H9 (cell line): ENCODE measurements at regions not wholly inside any gene's neighbourhood (a gene's known extent, or its start where the extent isn't known, plus 50 kb on each side); places are given as distances from the start of the nearest gene placed in this dataset.

Experiments
- DNase-seq: peaks from one replicate; pipeline ENCODE4 v3.0.0-alpha.2; 2017
- H2AFZ ChIP-seq: one replicate; pipeline ENCODE4 v1.6.1; 2013; ENCODE audit warnings: mild to moderate bottlenecking, low read length, control low read depth, moderate library complexity
- H2AK5ac ChIP-seq: 2 replicates; pipeline ENCODE4 v1.6.1; 2013; ENCODE audit warnings: low read length, control low read depth, mixed read lengths; ENCODE audit not compliant: insufficient read length
- H2BK120ac ChIP-seq: one replicate; pipeline ENCODE4 v1.6.1; 2013; ENCODE audit warnings: low read depth, mild to moderate bottlenecking, low read length, control low read depth, inconsistent platforms; ENCODE audit not compliant: poor library complexity, severe bottlenecking
- H2BK12ac ChIP-seq: 2 replicates; pipeline ENCODE4 v1.6.1; 2013; ENCODE audit warnings: low read length, control low read depth, mixed read lengths, low read depth; ENCODE audit not compliant: insufficient read length
- H2BK15ac ChIP-seq: 2 replicates; pipeline ENCODE4 v1.6.1; 2013; ENCODE audit warnings: low read depth, low read length, control low read depth
- H2BK20ac ChIP-seq: one replicate; pipeline ENCODE4 v1.6.1; 2013; ENCODE audit warnings: low read depth, mild to moderate bottlenecking, low read length, control low read depth, inconsistent platforms; ENCODE audit not compliant: poor library complexity, severe bottlenecking
- H2BK5ac ChIP-seq: 2 replicates; pipeline ENCODE4 v1.6.1; 2013; ENCODE audit warnings: low read length, control low read depth, mixed read lengths; ENCODE audit not compliant: insufficient read length
- H3K14ac ChIP-seq: 2 replicates; pipeline ENCODE4 v1.6.1; 2013; ENCODE audit warnings: low read length, control low read depth; ENCODE audit not compliant: insufficient read depth
- H3K18ac ChIP-seq: 2 replicates; pipeline ENCODE4 v1.6.1; 2013; ENCODE audit warnings: low read depth, mild to moderate bottlenecking, mixed read lengths, low read length, control low read depth; ENCODE audit not compliant: insufficient read length
- H3K23ac ChIP-seq: 2 replicates; pipeline ENCODE4 v1.6.1; 2013; ENCODE audit warnings: low read length, control low read depth, mixed read lengths, low read depth; ENCODE audit not compliant: insufficient read length
- H3K23me2 ChIP-seq: 2 replicates; pipeline ENCODE4 v1.6.1; 2013; ENCODE audit warnings: low read depth, mild to moderate bottlenecking, mixed read lengths, low read length, control low read depth; ENCODE audit not compliant: insufficient read length, poor library complexity, severe bottlenecking
- H3K27ac ChIP-seq: 2 replicates; pipeline ENCODE4 v1.5.1; 2013; ENCODE audit warnings: low read length, control low read depth, mixed read lengths, low read depth; ENCODE audit not compliant: insufficient read length
- H3K27me3 ChIP-seq: 2 replicates; pipeline ENCODE4 v1.6.1; 2013; ENCODE audit warnings: low read length, control low read depth, inconsistent platforms; ENCODE audit not compliant: insufficient read depth
- H3K4ac ChIP-seq: 2 replicates; pipeline ENCODE4 v1.6.1; 2013; ENCODE audit warnings: low read depth, mild to moderate bottlenecking, control low read depth, inconsistent platforms, low read length, moderate library complexity
- H3K4me1 ChIP-seq: 2 replicates; pipeline ENCODE4 v1.6.1; 2013; ENCODE audit warnings: low read length, control low read depth, inconsistent platforms; ENCODE audit not compliant: insufficient read depth
- H3K4me2 ChIP-seq: 2 replicates; pipeline ENCODE4 v1.6.1; 2013; ENCODE audit warnings: low read length, control low read depth, mixed read lengths; ENCODE audit not compliant: insufficient read length, insufficient read depth
- H3K56ac ChIP-seq: 2 replicates; pipeline ENCODE4 v1.6.1; 2013; ENCODE audit warnings: low read depth, mild to moderate bottlenecking, mixed read lengths, low read length, control low read depth; ENCODE audit not compliant: insufficient read length
- H3K79me1 ChIP-seq: 2 replicates; pipeline ENCODE4 v1.6.1; 2013; ENCODE audit warnings: low read depth, mild to moderate bottlenecking, moderate library complexity, low read length, control low read depth, inconsistent platforms; ENCODE audit not compliant: insufficient read depth, poor library complexity, severe bottlenecking
- H3K79me2 ChIP-seq: 2 replicates; pipeline ENCODE4 v1.6.1; 2013; ENCODE audit warnings: low read length, control low read depth, inconsistent platforms; ENCODE audit not compliant: insufficient read depth
- H3K9ac ChIP-seq: 2 replicates; pipeline ENCODE4 v1.6.1; 2013; ENCODE audit warnings: low read length, control low read depth, mixed read lengths; ENCODE audit not compliant: insufficient read length; ENCODE audit errors: extremely low read depth
- H3K9me3 ChIP-seq: one replicate; pipeline ENCODE4 v1.6.1; 2013; ENCODE audit warnings: low read depth, low read length, inconsistent platforms; ENCODE audit not compliant: control insufficient read depth
- H3T11ph ChIP-seq: one replicate; pipeline ENCODE4 v1.6.1; 2013; ENCODE audit warnings: mild to moderate bottlenecking, low read length, control low read depth, inconsistent platforms
- H4K20me1 ChIP-seq: one replicate; pipeline ENCODE4 v1.6.1; 2013; ENCODE audit not compliant: control insufficient read depth, insufficient read length, insufficient read depth
- H4K5ac ChIP-seq: 2 replicates; pipeline ENCODE4 v1.6.1; 2013; ENCODE audit warnings: low read depth, mild to moderate bottlenecking, mixed read lengths, low read length, control low read depth; ENCODE audit not compliant: insufficient read length
- H4K8ac ChIP-seq: replicated peaks from 2 replicates; pipeline ENCODE4 v1.6.1; 2013; ENCODE audit warnings: low read length, control low read depth, mixed read lengths, low read depth; ENCODE audit not compliant: insufficient read length
- H4K91ac ChIP-seq: 2 replicates; pipeline ENCODE4 v1.6.1; 2013; ENCODE audit warnings: low read depth, mild to moderate bottlenecking, moderate library complexity, mixed read lengths, low read length, control low read depth; ENCODE audit not compliant: insufficient read length
- H3K27ac Mint-ChIP-seq, 3 experiments: 2 replicates in 2 of 3; 3 replicates in 1 of 3; pipeline ENCODE4 v1.8.0; 2020 to 2021; ENCODE audit warnings: mixed read lengths in 3 of 3, mild to moderate bottlenecking in 1 of 3, moderate library complexity in 1 of 3
- H3K27me3 Mint-ChIP-seq: 2 replicates; pipeline ENCODE4 v1.8.0; 2021; ENCODE audit warnings: low read depth, mild to moderate bottlenecking, moderate library complexity, mixed read lengths
- H3K36me3 Mint-ChIP-seq, 3 experiments: 2 replicates in 2 of 3; 3 replicates in 1 of 3; pipeline ENCODE4 v1.8.0; 2020 to 2021; ENCODE audit warnings: low read depth in 3 of 3, mixed read lengths in 3 of 3; ENCODE audit not compliant: insufficient read depth in 1 of 3
- H3K4me1 Mint-ChIP-seq, 2 experiments: 2 replicates each; pipeline ENCODE4 v1.8.0; 2020; ENCODE audit warnings: mixed read lengths in 2 of 2
- H3K4me3 Mint-ChIP-seq, 2 experiments: 2 replicates in 1 of 2; 3 replicates in 1 of 2; pipeline ENCODE4 v1.8.0; 2020 to 2021; ENCODE audit warnings: mild to moderate bottlenecking in 2 of 2, mixed read lengths in 2 of 2, moderate library complexity in 1 of 2
- H3K9me3 Mint-ChIP-seq, 2 experiments: 2 replicates in 1 of 2; 3 replicates in 1 of 2; pipeline ENCODE4 v1.8.0; 2020; ENCODE audit warnings: mild to moderate bottlenecking in 2 of 2, mixed read lengths in 2 of 2, moderate library complexity in 1 of 2
- WGBS: extraction: QIAGEN DNeasy Blood & Tissue Kit; methylation state at CpG from one replicate; pipeline ENCODE4 v1.1.7; 2013; ENCODE audit warnings: missing lambda C conversion rate, low lambda C conversion rate, mixed read lengths; ENCODE audit not compliant: insufficient read length; ENCODE audit errors: extremely low coverage; 5-methylcytosine and 5-hydroxymethylcytosine counted together
- TF ChIP-seq, protein P1 (sequence below): fragments of 200-600 bp; sonication (generic); conservative IDR thresholded peaks from 3 replicates; pipeline ENCODE4 v1.8.0; 2021; ENCODE audit warnings: antibody characterized with exemption, mild to moderate bottlenecking

- H4K20me1 ChIP-seq, result no peaks in the 10 kb centered on the region
- H3K23me2 ChIP-seq, result no peaks in the 10 kb centered on the region
- Mint-ChIP-seq H3K4me3 (no peak overlapping the region), H3K9me3 (peaks cover 0 to 15% of the 10 kb centered on the region in 2 experiments; a peak in 3 of 5 replicates), H3K36me3 (peaks cover 0 to 2% (median 0%) of the 10 kb centered on the region in 3 experiments; a peak in 2 of 7 replicates), H3K27ac (no peak overlapping the region), H3K27me3 (peaks cover 1% of the 10 kb centered on the region; the same call in 1 of the 2 replicates), H3K4me1 (peaks cover 15 to 16% of the 10 kb centered on the region in 2 experiments)
- no peak overlapping the region for H3K27ac ChIP-seq
- H2AFZ ChIP-seq, result no peak overlapping the region
- no peak overlapping the region for H2BK15ac ChIP-seq
- H3K79me1 ChIP-seq, result no peaks in the 10 kb centered on the region
- TF ChIP-seq, protein P1, sequence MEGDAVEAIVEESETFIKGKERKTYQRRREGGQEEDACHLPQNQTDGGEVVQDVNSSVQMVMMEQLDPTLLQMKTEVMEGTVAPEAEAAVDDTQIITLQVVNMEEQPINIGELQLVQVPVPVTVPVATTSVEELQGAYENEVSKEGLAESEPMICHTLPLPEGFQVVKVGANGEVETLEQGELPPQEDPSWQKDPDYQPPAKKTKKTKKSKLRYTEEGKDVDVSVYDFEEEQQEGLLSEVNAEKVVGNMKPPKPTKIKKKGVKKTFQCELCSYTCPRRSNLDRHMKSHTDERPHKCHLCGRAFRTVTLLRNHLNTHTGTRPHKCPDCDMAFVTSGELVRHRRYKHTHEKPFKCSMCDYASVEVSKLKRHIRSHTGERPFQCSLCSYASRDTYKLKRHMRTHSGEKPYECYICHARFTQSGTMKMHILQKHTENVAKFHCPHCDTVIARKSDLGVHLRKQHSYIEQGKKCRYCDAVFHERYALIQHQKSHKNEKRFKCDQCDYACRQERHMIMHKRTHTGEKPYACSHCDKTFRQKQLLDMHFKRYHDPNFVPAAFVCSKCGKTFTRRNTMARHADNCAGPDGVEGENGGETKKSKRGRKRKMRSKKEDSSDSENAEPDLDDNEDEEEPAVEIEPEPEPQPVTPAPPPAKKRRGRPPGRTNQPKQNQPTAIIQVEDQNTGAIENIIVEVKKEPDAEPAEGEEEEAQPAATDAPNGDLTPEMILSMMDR, result no peak
- H3K14ac ChIP-seq, result no peak overlapping the region
- H4K91ac ChIP-seq, result no peak overlapping the region
- H2AK5ac ChIP-seq, result no peak overlapping the region
- H2BK12ac ChIP-seq, result no peak overlapping the region
- no peak overlapping the region for H3T11ph ChIP-seq
- H3K56ac ChIP-seq, result no peak overlapping the region
- H3K4me2 ChIP-seq, result no peak overlapping the region
- no peak overlapping the region for H4K5ac ChIP-seq
- H2BK120ac ChIP-seq, result no peak overlapping the region
- H3K27me3 ChIP-seq, result no peaks in the 10 kb centered on the region
- no peak overlapping the region for H2BK20ac ChIP-seq
- H3K18ac ChIP-seq, result no peak overlapping the region
- WGBS, result no CpG with 5 or more reads among the region's 2 CpGs
- H3K9me3 ChIP-seq, result no peaks in the 10 kb centered on the region
- H3K4ac ChIP-seq, result no peak overlapping the region
- no peak overlapping the region for H3K23ac ChIP-seq
- H4K8ac ChIP-seq, result no peak overlapping the region
- no peak overlapping the region for H2BK5ac ChIP-seq
- no peak overlapping the region for H3K9ac ChIP-seq
- H3K4me1 ChIP-seq, result no peaks in the 10 kb centered on the region
- no peaks in the 10 kb centered on the region for H3K79me2 ChIP-seq
- DNase-seq, result peak; percentile 10
Measured at GRCh38 chr1:30042438-30043147, 680.8 kb downstream of the MATN1 start.
